H1 (cell line): ENCODE measurements at regions not wholly inside any gene's neighbourhood (a gene's known extent, or its start where the extent isn't known, plus 50 kb on each side); places are given as distances from the start of the nearest gene placed in this dataset.

Experiments
- CTCF ChIA-PET: fragments of 300-600 bp; sonication (Branson Sonifier 250); formaldehyde crosslinking; loops from one replicate; lab custom pipeline; 2021; ENCODE audit not compliant: partially characterized antibody; lab: Charles Lee
- POLR2A ChIA-PET: fragments of 300-600 bp; sonication (Branson Sonifier 250); formaldehyde crosslinking; loops from one replicate; lab custom pipeline; 2021; ENCODE audit warnings: inconsistent platforms; ENCODE audit not compliant: partially characterized antibody; lab: Charles Lee
- DNase-seq, 2 experiments: peaks; one replicate each; pipeline versions ENCODE4 v3.0.0 to v3.0.0-alpha.2; 2010 to 2022; ENCODE audit warnings: low spot score in 2 of 2, low read depth in 1 of 2, mixed read lengths in 1 of 2
- FAIRE-seq: peaks from 2 replicates; lab custom pipeline; 2011; peaks lifted over from hg19 to GRCh38; lab: Jason Lieb, UNC
- H2AFZ ChIP-seq: 2 replicates; pipeline ENCODE4 v1.8.1; 2012; ENCODE audit warnings: low read length, inconsistent platforms
- H2AK5ac ChIP-seq: 2 replicates; pipeline ENCODE4 v1.6.1; 2013; ENCODE audit warnings: low read depth, low read length
- H2BK120ac ChIP-seq: replicated peaks from 2 replicates; pipeline ENCODE3; 2013; ENCODE audit warnings: low read depth, low read length, inconsistent platforms
- H2BK12ac ChIP-seq: 2 replicates; pipeline ENCODE4 v1.6.1; 2013; ENCODE audit warnings: low read depth, low read length
- H2BK15ac ChIP-seq: 2 replicates; pipeline ENCODE4 v1.6.1; 2013; ENCODE audit warnings: low read length
- H2BK20ac ChIP-seq: 2 replicates; pipeline ENCODE4 v1.6.1; 2013; ENCODE audit warnings: low read length
- H2BK5ac ChIP-seq: 2 replicates; pipeline ENCODE4 v1.6.1; 2013; ENCODE audit warnings: low read depth, low read length
- H3K14ac ChIP-seq: 2 replicates; pipeline ENCODE4 v1.6.1; 2013; ENCODE audit warnings: inconsistent platforms; ENCODE audit not compliant: insufficient read length
- H3K18ac ChIP-seq: 2 replicates; pipeline ENCODE4 v1.6.1; 2013; ENCODE audit warnings: low read length; ENCODE audit errors: extremely low read depth
- H3K23ac ChIP-seq: 2 replicates; pipeline ENCODE4 v1.6.1; 2013; ENCODE audit warnings: inconsistent platforms; ENCODE audit not compliant: insufficient read length
- H3K23me2 ChIP-seq: 2 replicates; pipeline ENCODE4 v1.6.1; 2013; ENCODE audit warnings: low read depth, low read length
- H3K27ac ChIP-seq: 2 replicates; pipeline ENCODE4 v1.6.1; 2011; ENCODE audit warnings: low read depth, low read length, inconsistent platforms
- H3K27me3 ChIP-seq, 4 experiments: replicated peaks in 1 of 4; 1 replicate in 1 of 4; 2 replicates in 3 of 4; pipeline versions ENCODE4 v1.6.1 to v1.8.1; 2011 to 2013; ENCODE audit warnings: low read length in 3 of 4, mild to moderate bottlenecking in 3 of 4, inconsistent platforms in 2 of 4, mixed read lengths in 2 of 4, moderate library complexity in 1 of 4; ENCODE audit not compliant: control insufficient read depth in 3 of 4, insufficient read depth in 3 of 4; ENCODE audit errors: extremely low read depth in 1 of 4
- H3K36me3 ChIP-seq, 4 experiments: 2 replicates each; pipeline versions ENCODE4 v1.6.1 to v1.8.1; 2011 to 2013; ENCODE audit warnings: mild to moderate bottlenecking in 4 of 4, low read length in 3 of 4, moderate library complexity in 2 of 4, control low read depth in 1 of 4, inconsistent platforms in 1 of 4; ENCODE audit not compliant: insufficient read depth in 4 of 4, control insufficient read depth in 2 of 4
- H3K4ac ChIP-seq: replicated peaks from 2 replicates; pipeline ENCODE3; 2013; ENCODE audit warnings: low read length, low read depth, mixed read lengths, inconsistent platforms; ENCODE audit not compliant: insufficient read length
- H3K4me1 ChIP-seq, 4 experiments: replicated peaks in 1 of 4; 1 replicate in 1 of 4; 2 replicates in 3 of 4; pipeline versions ENCODE4 v1.6.1 to v1.8.1; 2011 to 2013; ENCODE audit warnings: low read length in 3 of 4, inconsistent platforms in 2 of 4, mixed read lengths in 1 of 4; ENCODE audit not compliant: insufficient read depth in 4 of 4, control insufficient read depth in 3 of 4
- H3K4me2 ChIP-seq, 2 experiments: 2 replicates each; pipeline versions ENCODE4 v1.6.1 to v1.8.1; 2011 to 2013; ENCODE audit warnings: low read depth in 2 of 2, low read length in 2 of 2, control low read depth in 1 of 2, inconsistent platforms in 1 of 2, mild to moderate bottlenecking in 1 of 2; ENCODE audit not compliant: insufficient read depth in 1 of 2
- H3K4me3 ChIP-seq, 4 experiments: fragments of 200-600, 300-600 bp in 1 of 4; sonication (generic), shearing (Covaris generic), sonication (Bioruptor Twin) in 1 of 4; 2 replicates each; pipeline versions ENCODE4 v1.5.1 to v1.8.1; 2011 to 2016; ENCODE audit warnings: low read length in 4 of 4, low read depth in 3 of 4, control low read depth in 2 of 4, inconsistent platforms in 2 of 4, mild to moderate bottlenecking in 2 of 4, mixed read lengths in 1 of 4, moderate library complexity in 1 of 4; ENCODE audit not compliant: insufficient read depth in 2 of 4; ENCODE audit errors: extremely low read depth in 1 of 4
- H3K56ac ChIP-seq: replicated peaks from 2 replicates; pipeline ENCODE3; 2013; ENCODE audit warnings: low read depth, mild to moderate bottlenecking, mixed read lengths, low read length, inconsistent platforms; ENCODE audit not compliant: insufficient read length
- H3K79me1 ChIP-seq: 2 replicates; pipeline ENCODE4 v1.6.1; 2013; ENCODE audit warnings: low read depth, low read length, control low read depth
- H3K79me2 ChIP-seq, 2 experiments: 2 replicates each; pipeline versions ENCODE4 v1.6.1 to v1.8.1; 2012 to 2013; ENCODE audit warnings: low read length in 2 of 2, mild to moderate bottlenecking in 2 of 2, inconsistent platforms in 1 of 2; ENCODE audit not compliant: insufficient read depth in 2 of 2, control insufficient read depth in 1 of 2
- H3K9ac ChIP-seq, 4 experiments: replicated peaks in 1 of 4; 1 replicate in 1 of 4; 2 replicates in 3 of 4; pipeline versions ENCODE4 v1.6.1 to v1.8.1; 2011 to 2013; ENCODE audit warnings: low read depth in 3 of 4, low read length in 3 of 4, control low read depth in 2 of 4, mild to moderate bottlenecking in 2 of 4, moderate library complexity in 2 of 4, inconsistent platforms in 1 of 4; ENCODE audit errors: extremely low read depth in 1 of 4
- H3K9me3 ChIP-seq, 2 experiments: 2 replicates each; pipeline versions ENCODE4 v1.6.1 to v1.8.1; 2012 to 2013; ENCODE audit warnings: mild to moderate bottlenecking in 2 of 2, moderate library complexity in 2 of 2, control low read depth in 1 of 2, inconsistent platforms in 1 of 2, low read depth in 1 of 2, low read length in 1 of 2, mixed read lengths in 1 of 2; ENCODE audit not compliant: insufficient read depth in 2 of 2
- H4K20me1 ChIP-seq, 2 experiments: replicated peaks in 1 of 2; 2 replicates each; pipeline versions ENCODE3 to v1.8.1; 2011 to 2013; ENCODE audit warnings: inconsistent platforms in 2 of 2, low read length in 2 of 2, mild to moderate bottlenecking in 1 of 2; ENCODE audit not compliant: insufficient read depth in 2 of 2, control insufficient read depth in 1 of 2
- H4K5ac ChIP-seq: 2 replicates; pipeline ENCODE4 v1.6.1; 2013; ENCODE audit warnings: low read length, low read depth, mixed read lengths, inconsistent platforms; ENCODE audit not compliant: insufficient read length
- H4K8ac ChIP-seq: 2 replicates; pipeline ENCODE4 v1.8.0; 2013; ENCODE audit warnings: mild to moderate bottlenecking, moderate library complexity, low read length, inconsistent platforms; ENCODE audit not compliant: insufficient read depth; ENCODE audit errors: extremely low read depth
- H4K91ac ChIP-seq: replicated peaks from 2 replicates; pipeline ENCODE3; 2013; ENCODE audit warnings: low read length, mixed read lengths, inconsistent platforms; ENCODE audit not compliant: insufficient read length
- E2F6 ChIP-seq: IDR thresholded peaks from 2 replicates; pipeline ENCODE4 v1.6.1; 2012; ENCODE audit warnings: inconsistent platforms
- EGR1 ChIP-seq: IDR thresholded peaks from 2 replicates; pipeline ENCODE4 v1.6.1; 2011; ENCODE audit warnings: low read depth, low read length, borderline replicate concordance
- HDAC6 ChIP-seq: IDR thresholded peaks from one replicate; pipeline ENCODE4 v1.7.1; 2012; ENCODE audit warnings: low read depth, mild to moderate bottlenecking, inconsistent platforms, low read length, moderate library complexity
- JUN ChIP-seq: IDR thresholded peaks from 2 replicates; pipeline ENCODE4 v1.6.1; 2011; ENCODE audit warnings: low read depth, mild to moderate bottlenecking, improper control_type of control experiment, low read length
- JUND ChIP-seq: IDR thresholded peaks from 2 replicates; pipeline ENCODE4 v1.6.1; 2011; ENCODE audit warnings: mild to moderate bottlenecking, improper control_type of control experiment, low read length
- RBBP5 ChIP-seq: IDR thresholded peaks from 2 replicates; pipeline ENCODE4 v1.7.1; 2012; ENCODE audit warnings: low read depth, mild to moderate bottlenecking, inconsistent platforms, low read length, moderate library complexity, borderline replicate concordance
- SIN3A ChIP-seq, 2 experiments: IDR thresholded peaks in 1 of 2; conservative IDR thresholded peaks in 1 of 2; 2 replicates each; pipeline ENCODE4 v1.6.1; 2011 to 2012; ENCODE audit warnings: low read length in 2 of 2, improper control_type of control experiment in 1 of 2, low read depth in 1 of 2, mild to moderate bottlenecking in 1 of 2
- WGBS, 2 experiments: shearing (Covaris generic) in 1 of 2; methylation state at CpG; one replicate each; pipeline versions ENCODE4 v1.1.6 to v1.1.7; 2013 to 2015; ENCODE audit warnings: low lambda C conversion rate in 2 of 2, mixed read lengths in 2 of 2, inconsistent platforms in 1 of 2, low coverage in 1 of 2, missing lambda C conversion rate in 1 of 2; ENCODE audit not compliant: insufficient replicate concordance in 2 of 2, insufficient coverage in 1 of 2, insufficient read length in 1 of 2; ENCODE audit errors: extremely low coverage in 1 of 2, missing lambda C conversion rate in 1 of 2; 5-methylcytosine and 5-hydroxymethylcytosine counted together

GRCh38 chr3:23668430-23668904 lies 137.3 kb upstream of the UBE2E1 start:
- WGBS, 2 experiments = 92% methylated on average over 4 of the region's 4 CpGs; no CpG with 5 or more reads in 1 of the 2 experiments
- Histone ChIP-seq H4K5ac (no peak overlapping the region), H3K79me2 (no peaks in the 10 kb centered on the region), H3K4me2 (no peak overlapping the region), H3K4me1 (peaks cover 0 to 4% (median under 1%) of the 10 kb centered on the region in 4 experiments; a peak in 3 of 7 replicates), H2BK120ac (no peak overlapping the region), H4K91ac (no peak overlapping the region), H3K9ac (no peak overlapping the region), H4K20me1 (no peaks in the 10 kb centered on the region), H2BK15ac (no peak overlapping the region), H3K18ac (no peak overlapping the region), H4K8ac (no peak overlapping the region), H2BK20ac (no peak overlapping the region), H3K27ac (no peak overlapping the region), H2BK12ac (no peak overlapping the region), H3K23me2 (no peaks in the 10 kb centered on the region), H2BK5ac (no peak overlapping the region), H3K36me3 (no peaks in the 10 kb centered on the region), H3K9me3 (no peaks in the 10 kb centered on the region), H2AFZ (no peak overlapping the region), H3K14ac (no peak overlapping the region), H3K23ac (no peak overlapping the region), H3K4ac (no peak overlapping the region), H3K56ac (no peak overlapping the region), H2AK5ac (no peak overlapping the region), H3K79me1 (no peaks in the 10 kb centered on the region; the same call in 1 of the 2 replicates), H3K27me3 (no peaks in the 10 kb centered on the region), H3K4me3 (no peak overlapping the region)
- TF ChIP-seq HDAC6 (no peak), JUND (no peak), JUN (no peak), EGR1 (no peak), SIN3A (conservative IDR thresholded peaks at IDR 0.05 in 1 of 2, IDR thresholded peaks at IDR 0.05 in 1 of 2; ENCODE audit: low read depth in 1 of 2, low read length in 2 of 2) (no peak), E2F6 (no peak), RBBP5 (no peak)
- DNase-seq (no peak), FAIRE-seq (no peak)
- ChIA-PET POLR2A (interaction anchor here (0.8 kb wide), 1 partner anchor 27 kb away, joined by 6 read pairs; no protein-coding TSS in a partner anchor), CTCF (interaction anchor here (0.6 to 1.8 kb wide), 7 partner anchors 9 to 484 kb away, joined by 3 to 6 read pairs (median 3); no protein-coding TSS in a partner anchor)
